Parathyroid adenoma (tissue), 2 donors: ENCODE measurements at regions not wholly inside any gene's neighbourhood (a gene's known extent, or its start where the extent isn't known, plus 50 kb on each side); places are given as distances from the start of the nearest gene placed in this dataset.

Source experiments
- H2AFZ ChIP-seq: fragments of 300-600 bp; sonication (generic); one replicate; pipeline ENCODE4 v1.7.0; 2017; ENCODE audit warnings: antibody characterized with exemption, mild to moderate bottlenecking
- H3K27ac ChIP-seq: fragments of 300-600 bp; sonication (generic); one replicate; pipeline ENCODE4 v1.7.0; 2017
- H3K27me3 ChIP-seq: fragments of 300-600 bp; sonication (generic); one replicate; pipeline ENCODE4 v1.7.0; 2017; ENCODE audit warnings: low read length; ENCODE audit not compliant: control insufficient read depth, insufficient read depth
- H3K36me3 ChIP-seq: fragments of 300-600 bp; sonication (generic); one replicate; pipeline ENCODE4 v1.7.0; 2017; ENCODE audit warnings: low read length; ENCODE audit not compliant: control insufficient read depth, insufficient read depth
- H3K4me1 ChIP-seq: fragments of 300-600 bp; sonication (generic); one replicate; pipeline ENCODE4 v1.7.0; 2017; ENCODE audit warnings: control low read depth
- H3K4me2 ChIP-seq: fragments of 300-600 bp; sonication (generic); one replicate; pipeline ENCODE4 v1.7.0; 2017; ENCODE audit warnings: low read length
- H3K4me3 ChIP-seq: fragments of 300-600 bp; sonication (generic); one replicate; pipeline ENCODE4 v1.7.0; 2017; ENCODE audit warnings: low read depth, low read length
- H3K79me2 ChIP-seq: fragments of 300-600 bp; sonication (generic); one replicate; pipeline ENCODE4 v1.7.0; 2017; ENCODE audit warnings: control low read depth
- H3K9ac ChIP-seq: fragments of 300-600 bp; sonication (generic); one replicate; pipeline ENCODE4 v1.7.0; 2017; ENCODE audit warnings: mild to moderate bottlenecking
- H3K9me3 ChIP-seq: fragments of 300-600 bp; sonication (generic); one replicate; pipeline ENCODE4 v1.7.0; 2017; ENCODE audit warnings: low read length; ENCODE audit not compliant: control insufficient read depth
- TF ChIP-seq, protein P1 (sequence below): fragments of 300-600 bp; sonication (generic); IDR thresholded peaks from one replicate; pipeline ENCODE4 v1.7.0; 2017; ENCODE audit warnings: antibody characterized with exemption, mild to moderate bottlenecking
- donor health status: primary hyperparathyroidism.

DNA sequence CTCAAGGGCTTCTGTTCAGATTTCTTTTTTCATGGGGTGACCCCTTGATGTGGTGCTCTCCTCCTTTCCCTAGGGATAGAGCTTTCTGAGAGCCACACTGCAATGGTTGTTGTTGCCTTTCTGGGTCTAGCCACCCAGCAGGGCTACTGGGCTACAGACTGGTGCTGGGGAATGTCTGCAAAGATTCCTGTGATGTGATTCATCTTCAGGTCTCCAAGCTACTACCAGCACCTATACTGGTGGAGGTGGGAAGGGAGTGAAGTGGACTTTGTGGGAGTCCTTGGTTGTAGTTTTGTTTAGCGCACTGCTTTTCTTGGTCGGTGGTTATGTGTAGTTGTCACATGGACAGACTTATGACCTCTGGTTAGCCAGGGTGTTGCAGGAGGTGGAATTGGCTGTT, 392.3 kb upstream of the CNTN6 start:
- H2AFZ ChIP-seq, result no peak overlapping the region
- TF ChIP-seq, protein P1, sequence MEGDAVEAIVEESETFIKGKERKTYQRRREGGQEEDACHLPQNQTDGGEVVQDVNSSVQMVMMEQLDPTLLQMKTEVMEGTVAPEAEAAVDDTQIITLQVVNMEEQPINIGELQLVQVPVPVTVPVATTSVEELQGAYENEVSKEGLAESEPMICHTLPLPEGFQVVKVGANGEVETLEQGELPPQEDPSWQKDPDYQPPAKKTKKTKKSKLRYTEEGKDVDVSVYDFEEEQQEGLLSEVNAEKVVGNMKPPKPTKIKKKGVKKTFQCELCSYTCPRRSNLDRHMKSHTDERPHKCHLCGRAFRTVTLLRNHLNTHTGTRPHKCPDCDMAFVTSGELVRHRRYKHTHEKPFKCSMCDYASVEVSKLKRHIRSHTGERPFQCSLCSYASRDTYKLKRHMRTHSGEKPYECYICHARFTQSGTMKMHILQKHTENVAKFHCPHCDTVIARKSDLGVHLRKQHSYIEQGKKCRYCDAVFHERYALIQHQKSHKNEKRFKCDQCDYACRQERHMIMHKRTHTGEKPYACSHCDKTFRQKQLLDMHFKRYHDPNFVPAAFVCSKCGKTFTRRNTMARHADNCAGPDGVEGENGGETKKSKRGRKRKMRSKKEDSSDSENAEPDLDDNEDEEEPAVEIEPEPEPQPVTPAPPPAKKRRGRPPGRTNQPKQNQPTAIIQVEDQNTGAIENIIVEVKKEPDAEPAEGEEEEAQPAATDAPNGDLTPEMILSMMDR, result no peak
- H3K4me1 ChIP-seq, result no peaks in the 10 kb centered on the region
- no peak overlapping the region for H3K9ac ChIP-seq
- H3K79me2 ChIP-seq, result no peaks in the 10 kb centered on the region
- no peaks in the 10 kb centered on the region for H3K27me3 ChIP-seq
- H3K36me3 ChIP-seq, result no peaks in the 10 kb centered on the region
- H3K4me2 ChIP-seq, result no peak overlapping the region
- no peak overlapping the region for H3K27ac ChIP-seq
- H3K9me3 ChIP-seq, result no peaks in the 10 kb centered on the region
- no peak overlapping the region for H3K4me3 ChIP-seq

DNA sequence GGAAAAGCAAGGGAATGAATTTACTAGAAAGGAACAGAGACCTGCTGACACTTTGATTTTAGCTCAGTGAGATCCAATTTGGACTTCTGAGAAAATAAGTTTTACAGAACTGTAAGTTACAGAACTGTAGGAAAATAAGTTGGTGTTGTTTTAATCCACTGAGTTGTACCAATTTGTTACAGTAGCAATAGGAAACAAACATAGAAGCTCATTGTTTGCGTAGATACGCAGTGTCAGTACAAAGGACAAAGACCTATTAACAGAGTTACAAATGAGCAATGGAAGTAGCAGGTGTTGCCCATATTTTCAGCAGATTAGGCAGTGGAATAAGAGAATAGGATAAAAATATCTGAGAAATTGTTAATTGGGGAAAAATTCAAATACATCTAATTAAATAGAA, 385.8 kb upstream of the CNTN6 start:
- no peaks in the 10 kb centered on the region for H3K9me3 ChIP-seq
- no peaks in the 10 kb centered on the region for H3K4me1 ChIP-seq
- no peaks in the 10 kb centered on the region for H3K36me3 ChIP-seq
- TF ChIP-seq, protein P1, result no peak
- H3K79me2 ChIP-seq, result no peaks in the 10 kb centered on the region
- H3K27ac ChIP-seq, result no peak overlapping the region
- H3K9ac ChIP-seq, result no peak overlapping the region
- H3K4me3 ChIP-seq, result no peak overlapping the region
- H2AFZ ChIP-seq, result no peak overlapping the region
- H3K27me3 ChIP-seq, result no peaks in the 10 kb centered on the region
- H3K4me2 ChIP-seq, result no peak overlapping the region

DNA sequence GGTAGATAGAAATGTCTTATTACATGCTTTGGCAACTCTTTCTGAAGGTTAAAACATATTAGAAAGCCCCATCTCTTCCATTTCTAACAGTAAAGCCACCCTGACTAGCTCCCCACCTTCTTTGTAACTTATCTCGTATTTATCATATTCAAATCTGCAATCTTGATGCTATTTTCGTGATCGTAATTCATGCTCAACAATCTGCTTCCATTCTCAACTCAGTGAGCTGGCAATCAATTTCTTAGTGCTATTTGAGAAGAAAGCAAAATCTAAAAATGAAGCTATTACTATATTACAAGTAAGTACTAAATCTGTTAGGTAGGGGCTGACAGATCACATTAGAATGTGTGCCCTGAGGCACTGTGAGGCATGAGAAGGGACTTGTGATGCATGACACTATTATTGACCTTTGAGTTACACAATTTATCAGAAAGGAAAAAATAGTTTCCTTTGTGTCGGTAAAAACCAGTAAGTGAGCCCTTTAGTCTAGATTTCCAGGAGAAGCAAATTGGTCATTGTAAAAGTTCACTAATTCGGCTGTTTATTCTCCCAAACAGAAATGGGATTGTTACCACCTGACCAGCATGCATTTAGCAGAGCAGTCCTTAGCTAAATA, 379.7 kb upstream of the CNTN6 start:
- no peaks in the 10 kb centered on the region for H3K79me2 ChIP-seq
- H2AFZ ChIP-seq, result no peak overlapping the region
- no peak overlapping the region for H3K4me2 ChIP-seq
- no peak overlapping the region for H3K4me3 ChIP-seq
- no peaks in the 10 kb centered on the region for H3K36me3 ChIP-seq
- H3K9ac ChIP-seq, result no peak overlapping the region
- no peaks in the 10 kb centered on the region for H3K4me1 ChIP-seq
- no peak overlapping the region for H3K27ac ChIP-seq
- TF ChIP-seq, protein P1, result no peak
- no peaks in the 10 kb centered on the region for H3K9me3 ChIP-seq
- H3K27me3 ChIP-seq, result no peaks in the 10 kb centered on the region

DNA sequence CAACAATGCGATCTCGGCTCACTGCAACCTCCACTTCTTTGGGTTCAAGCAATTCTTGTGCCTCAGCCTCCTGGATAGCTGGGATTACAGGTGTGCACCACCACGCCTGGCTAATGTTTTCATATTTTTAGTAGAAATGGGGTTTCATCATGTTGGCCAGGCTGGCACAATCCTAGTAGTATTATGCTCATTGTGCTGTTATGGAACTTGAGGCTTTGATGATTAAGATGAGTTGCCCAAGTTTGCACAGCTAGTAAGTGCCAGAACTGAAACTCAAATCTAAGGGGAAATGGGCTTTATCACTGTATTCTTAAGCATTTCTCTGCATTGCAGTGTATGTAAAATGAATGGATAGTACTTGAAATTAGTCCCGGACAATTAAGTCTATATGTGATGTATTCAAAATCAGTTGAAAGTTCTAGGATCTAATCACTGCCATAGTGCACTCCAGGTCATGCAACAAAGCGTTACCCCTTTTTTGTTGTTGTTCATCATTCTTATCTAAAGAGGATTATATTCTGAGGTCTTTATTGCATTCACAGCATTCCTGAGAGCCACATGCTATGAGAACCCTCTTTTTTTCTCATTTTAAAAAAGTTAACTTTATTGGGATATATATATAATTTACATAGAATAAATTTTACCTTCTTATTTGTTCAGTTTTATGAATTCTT, 378.7 kb upstream of the CNTN6 start:
- Histone ChIP-seq H3K27ac (no peak overlapping the region), H3K27me3 (no peaks in the 10 kb centered on the region), H3K9ac (no peak overlapping the region), H3K4me1 (no peaks in the 10 kb centered on the region), H2AFZ (no peak overlapping the region), H3K79me2 (no peaks in the 10 kb centered on the region), H3K4me3 (no peak overlapping the region), H3K4me2 (no peak overlapping the region), H3K9me3 (no peaks in the 10 kb centered on the region), H3K36me3 (no peaks in the 10 kb centered on the region)
- TF ChIP-seq, protein P1, result no peak

DNA sequence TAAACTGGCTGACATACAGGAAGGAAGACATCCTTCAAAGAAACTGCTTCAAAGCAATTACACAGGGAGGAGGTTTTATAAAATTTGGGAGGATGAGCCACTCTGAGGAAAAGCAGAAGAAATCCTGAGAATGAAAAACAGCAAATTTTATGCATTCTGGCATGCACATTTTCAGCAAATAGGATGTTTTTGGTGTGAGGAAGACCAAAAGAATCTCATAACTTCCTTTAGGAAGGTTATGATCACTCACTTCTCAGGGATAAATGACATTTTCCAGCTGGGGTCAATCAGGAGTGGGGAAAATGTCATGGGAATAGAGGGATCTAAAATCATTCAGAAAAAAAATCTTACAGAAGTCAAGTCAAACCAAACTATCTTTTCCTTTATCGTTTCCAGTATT, 371.7 kb upstream of the CNTN6 start:
- no peaks in the 10 kb centered on the region for H3K79me2 ChIP-seq
- TF ChIP-seq, protein P1, result no peak
- no peaks in the 10 kb centered on the region for H3K9me3 ChIP-seq
- no peaks in the 10 kb centered on the region for H3K4me1 ChIP-seq
- H2AFZ ChIP-seq, result no peak overlapping the region
- no peaks in the 10 kb centered on the region for H3K27me3 ChIP-seq
- no peaks in the 10 kb centered on the region for H3K36me3 ChIP-seq
- H3K4me3 ChIP-seq, result no peak overlapping the region
- no peak overlapping the region for H3K27ac ChIP-seq
- H3K4me2 ChIP-seq, result no peak overlapping the region
- no peak overlapping the region for H3K9ac ChIP-seq
